RCC 7860 (cell line): ENCODE measurements at regions not wholly inside any gene's neighbourhood (a gene's known extent, or its start where the extent isn't known, plus 50 kb on each side); places are given as distances from the start of the nearest gene placed in this dataset.

Source experiments
- DNase-seq: peaks from one replicate; pipeline ENCODE4 v3.0.0-alpha.2; 2015; ENCODE audit warnings: low spot score
- FAIRE-seq: peaks from 2 replicates; lab custom pipeline; 2012; peaks lifted over from hg19 to GRCh38; lab: Jason Lieb, UNC

- no peak for DNase-seq
- FAIRE-seq, result no peak
These were observed 334.5 kb upstream of the EMCN start for GRCh38 chr4:100852326-100852725.

- no peak for FAIRE-seq
- no peak for DNase-seq
These were observed 331.5 kb upstream of the EMCN start for GRCh38 chr4:100849319-100849718.

GRCh38 chr4:100848841-100849240 is 331.0 kb upstream of the EMCN start:
- DNase-seq, result no peak
- FAIRE-seq, result no peak

- FAIRE-seq, result no peak
- no peak for DNase-seq
These were observed 326.1 kb upstream of the EMCN start for GRCh38 chr4:100843910-100844309.

- FAIRE-seq (no peak), DNase-seq (no peak)
These were observed 325.0 kb upstream of the EMCN start for GRCh38 chr4:100842856-100843255.

GRCh38 chr4:100841911-100842310 is 324.1 kb upstream of the EMCN start:
- no peak for DNase-seq
- FAIRE-seq, result no peak

DNA sequence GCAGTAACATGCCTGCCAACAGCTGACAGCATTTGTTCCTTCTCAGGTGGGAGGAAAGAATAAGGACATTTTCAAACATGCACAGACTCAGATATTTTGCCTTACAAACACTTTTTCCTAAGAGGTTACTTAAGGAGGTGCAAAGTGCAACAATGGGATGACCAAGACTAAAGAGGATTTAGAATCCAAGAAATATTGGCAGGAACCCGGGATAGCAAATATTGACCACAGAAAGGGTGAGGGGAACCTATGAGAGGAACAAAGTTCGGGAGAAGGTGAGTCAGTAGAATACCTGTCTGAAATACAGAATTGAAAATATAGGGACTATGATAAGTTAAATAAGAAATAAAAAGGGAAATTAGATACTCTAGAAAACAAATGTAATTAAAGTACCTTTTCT is 321.9 kb upstream of the EMCN start:
- DNase-seq (no peak), FAIRE-seq (no peak)

- DNase-seq (no peak), FAIRE-seq (no peak)
These were observed 320.5 kb upstream of the EMCN start for GRCh38 chr4:100838286-100838685.

DNA sequence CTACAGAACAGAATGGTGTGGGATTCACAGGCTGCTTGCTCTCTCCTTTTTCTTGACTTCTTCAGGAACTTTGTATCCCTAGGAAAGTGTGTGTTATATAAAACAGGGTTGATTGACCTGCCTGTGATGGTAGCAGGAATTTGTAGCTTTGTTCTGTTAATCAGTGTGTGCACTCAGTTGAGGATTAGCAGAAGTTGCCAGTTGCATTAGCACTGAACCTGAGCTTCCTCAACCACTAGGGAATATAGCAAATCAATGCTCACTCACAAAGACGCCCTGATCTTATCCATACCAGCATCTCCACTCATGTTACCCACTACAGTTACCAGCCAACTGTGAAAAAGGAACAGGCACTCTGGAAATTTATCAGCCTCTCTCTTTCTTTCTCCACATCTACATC is 319.1 kb upstream of the EMCN start:
- no peak for FAIRE-seq
- DNase-seq, result no peak

DNA sequence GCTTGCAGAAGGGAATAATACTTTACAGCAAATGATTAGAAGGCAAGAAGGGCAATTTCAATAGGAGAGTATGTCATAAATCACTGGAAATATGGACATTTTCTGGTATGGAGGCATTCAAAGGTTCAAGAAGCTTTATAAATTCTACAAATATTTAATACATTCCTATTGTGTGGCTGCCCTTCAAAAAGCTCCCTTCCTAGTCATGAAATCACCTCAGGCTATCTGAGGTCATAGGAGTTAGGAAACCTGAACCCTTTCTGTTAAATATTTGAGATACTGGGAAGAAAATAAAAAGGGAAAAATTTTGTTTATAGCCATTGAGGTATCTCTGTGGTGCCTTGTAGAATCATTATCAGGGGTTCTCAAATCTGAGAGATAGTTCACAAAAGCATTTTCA is 316.8 kb upstream of the EMCN start:
- no peak for DNase-seq
- FAIRE-seq, result no peak

- no peak for FAIRE-seq
- no peak for DNase-seq
These were observed 316.1 kb upstream of the EMCN start for GRCh38 chr4:100833906-100834305.

DNA sequence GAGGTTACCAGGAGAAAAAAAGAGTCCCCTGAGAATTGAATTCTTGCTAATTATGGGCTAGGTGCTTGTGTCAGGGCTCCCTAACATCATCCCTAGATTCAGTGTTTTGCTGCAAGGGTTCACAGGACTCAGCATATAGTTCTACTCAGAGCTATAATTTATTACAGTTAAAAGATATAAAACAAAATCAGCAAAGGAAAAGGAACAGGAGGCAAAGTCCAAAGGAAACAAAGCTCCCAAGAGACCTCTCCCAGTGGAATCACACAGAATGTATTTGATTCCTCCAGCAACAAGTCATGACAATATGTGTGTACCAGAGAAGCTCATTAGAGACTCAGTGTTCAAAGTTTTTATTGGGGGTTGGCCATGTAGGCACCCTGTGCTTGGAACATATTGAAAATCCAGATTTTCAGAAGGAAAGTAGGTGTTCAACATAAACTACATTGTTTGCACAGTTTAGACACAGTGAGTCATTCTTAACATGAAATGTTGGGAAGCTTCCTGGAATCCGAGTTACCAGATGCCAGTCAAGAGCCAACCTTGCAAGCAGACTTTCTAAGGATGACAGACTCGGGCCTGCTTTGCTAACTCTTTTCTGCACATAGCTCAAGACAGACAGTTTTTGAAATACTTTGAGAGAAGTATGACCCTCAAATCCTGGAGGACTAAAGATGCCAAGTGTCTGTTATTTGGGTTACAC is 311.3 kb upstream of the EMCN start:
- FAIRE-seq (no peak), DNase-seq (no peak)

DNA sequence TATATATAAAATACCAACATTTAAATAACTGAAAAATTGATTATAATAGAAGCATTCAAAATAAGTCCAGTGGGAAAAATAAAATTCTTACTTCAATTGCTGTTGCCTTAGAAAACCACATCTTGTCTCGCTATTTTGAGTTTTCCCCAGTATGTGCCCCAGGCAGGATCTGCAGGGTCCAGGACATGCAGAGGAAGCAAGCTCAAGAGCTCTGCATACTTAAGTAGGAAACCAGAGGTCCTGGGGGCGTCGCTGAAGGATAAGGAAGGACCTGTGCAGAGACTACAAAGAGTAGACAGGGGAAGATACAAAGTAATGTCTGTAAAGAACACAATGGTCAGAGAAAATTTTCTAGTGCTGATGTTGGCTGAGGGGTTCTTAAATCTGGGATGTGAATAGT is 310.5 kb upstream of the EMCN start:
- FAIRE-seq (no peak), DNase-seq (no peak)

DNA sequence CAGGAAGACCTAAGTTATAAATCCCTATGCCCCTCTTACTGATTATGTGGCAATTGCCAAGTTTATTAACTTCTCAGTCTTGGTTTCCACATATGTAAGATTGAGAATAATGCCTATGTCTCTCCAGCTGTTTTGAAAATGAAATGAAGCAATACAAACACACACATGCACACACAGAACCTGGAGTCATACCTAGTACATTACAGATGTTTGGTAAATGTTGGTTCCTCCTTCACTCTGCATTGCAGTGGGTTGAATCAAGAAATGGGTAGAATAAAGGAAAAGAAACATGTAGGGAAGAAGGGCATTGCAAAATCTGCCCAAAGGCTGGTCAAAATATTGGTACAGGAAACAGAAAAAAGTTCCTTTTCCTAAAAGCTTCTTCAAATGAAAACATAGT is 309.9 kb upstream of the EMCN start:
- DNase-seq, result no peak
- no peak for FAIRE-seq

GRCh38 chr4:100826808-100827548 is 309.2 kb upstream of the EMCN start:
- DNase-seq (no peak), FAIRE-seq (no peak)

- DNase-seq (no peak), FAIRE-seq (no peak)
These were observed 308.2 kb upstream of the EMCN start for GRCh38 chr4:100826067-100826466.

GRCh38 chr4:100823993-100824323 is 306.1 kb upstream of the EMCN start:
- DNase-seq (no peak), FAIRE-seq (no peak)

GRCh38 chr4:100823066-100823992 is 305.5 kb upstream of the EMCN start:
- DNase-seq (peak; percentile 12), FAIRE-seq (no peak)

DNA sequence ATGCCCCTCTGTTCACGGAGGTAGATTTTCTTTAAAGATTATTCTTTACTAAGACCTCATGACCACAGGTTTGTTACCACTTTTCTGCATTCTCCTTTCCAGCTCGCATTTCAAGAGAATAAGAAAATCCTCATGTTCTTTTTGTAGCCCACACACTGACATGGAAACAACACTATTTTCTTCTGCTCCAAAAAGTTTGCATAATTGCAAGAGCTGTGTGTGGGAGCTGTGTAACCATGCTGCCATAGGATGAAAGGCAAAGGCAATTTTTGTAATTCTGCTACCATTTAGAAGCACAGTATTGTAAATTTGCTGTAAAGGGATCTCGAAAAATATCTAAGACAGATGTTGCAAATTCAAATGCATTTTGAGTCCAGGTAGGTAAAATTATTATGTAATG is 302.4 kb upstream of the EMCN start:
- FAIRE-seq (no peak), DNase-seq (no peak)

DNA sequence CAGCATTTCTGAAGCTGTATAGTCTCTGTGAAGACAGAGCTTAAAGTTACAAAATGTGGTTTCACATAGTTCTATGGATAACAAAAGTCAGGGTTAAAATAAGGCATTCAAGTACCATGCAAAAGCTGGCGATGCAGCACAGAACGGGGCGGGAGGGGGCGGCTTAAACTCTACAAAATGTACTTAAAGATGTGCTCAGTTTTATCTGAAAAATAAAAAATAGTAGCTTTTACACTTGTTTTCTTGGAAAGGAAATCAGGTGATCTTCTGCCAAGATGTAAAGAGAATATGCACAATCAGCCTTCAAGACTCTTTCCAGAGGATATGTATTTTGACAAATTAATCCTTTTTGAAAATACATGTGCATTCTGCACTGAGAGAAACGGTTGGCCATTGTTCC is 301.7 kb upstream of the EMCN start:
- no peak for DNase-seq
- no peak for FAIRE-seq

DNA sequence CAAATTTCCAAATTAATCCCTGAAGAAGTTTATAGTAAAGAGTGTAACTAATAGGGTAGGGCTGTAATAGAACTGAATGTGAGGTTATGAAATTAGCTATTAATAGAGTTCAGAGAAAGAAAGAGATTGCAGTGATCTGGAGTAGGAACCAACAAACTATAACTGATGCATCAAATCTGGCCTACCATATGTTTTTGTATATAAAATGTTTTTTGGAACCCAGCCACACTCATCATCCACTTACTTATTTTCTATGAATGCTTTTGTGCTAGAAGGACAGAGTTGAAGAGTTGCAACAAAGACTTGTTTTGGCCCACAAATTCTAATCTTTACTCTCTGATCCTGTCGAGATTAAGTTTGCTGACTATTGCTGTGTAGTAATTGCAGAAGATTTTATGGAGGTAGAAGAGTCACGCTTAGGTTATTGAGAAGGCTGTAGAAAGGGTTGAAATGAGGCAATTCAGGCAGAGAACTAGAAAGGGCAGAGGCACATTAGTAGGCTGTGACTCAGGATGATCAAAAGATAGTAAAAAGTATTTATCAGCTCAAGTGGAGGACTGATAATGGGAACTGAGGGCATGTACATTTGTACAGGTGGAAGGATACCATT is 298.7 kb upstream of the EMCN start:
- no peak for FAIRE-seq
- DNase-seq, result no peak
